ENCODE measurements at regions not wholly inside any gene's neighbourhood (a gene's known extent, or its start where the extent isn't known, plus 50 kb on each side); places are given as distances from the start of the nearest gene placed in this dataset.

DNA sequence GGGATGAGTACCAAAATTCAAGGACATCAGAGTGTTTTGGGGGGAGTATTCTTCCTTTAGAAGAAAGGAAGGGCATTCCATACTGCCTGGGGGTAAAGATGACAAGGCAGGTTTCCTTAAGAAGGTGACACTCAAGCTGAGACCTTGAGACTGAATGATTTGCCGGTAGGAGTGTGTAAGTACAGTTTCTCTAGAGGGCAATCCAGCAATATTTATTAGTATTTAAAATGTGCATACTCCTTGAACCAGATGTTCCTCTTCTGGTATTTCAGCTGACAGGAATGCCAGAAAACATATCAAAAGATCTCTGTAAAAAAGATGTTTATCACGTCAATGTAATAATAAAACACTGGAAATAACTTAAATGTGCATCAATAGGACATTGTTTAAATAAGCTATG lies 106.4 kb upstream of the TMCC3 start:
- TF ChIP-seq ZBTB7A (IDR thresholded peaks at IDR 0.05; ENCODE audit: low read depth) (no peak), FOXM1 (IDR thresholded peaks at IDR 0.05; ENCODE audit: borderline replicate concordance, low read depth) (no peak), YY1 (IDR thresholded peaks at IDR 0.05; ENCODE audit: low read depth) (no peak), NFIC (IDR thresholded peaks at IDR 0.05) (no peak), EP300 (IDR thresholded peaks at IDR 0.05; ENCODE audit: borderline replicate concordance) (no peak), RAD21 (IDR thresholded peaks at IDR 0.05; ENCODE audit: low read depth) (no peak), TAF1 (IDR thresholded peaks at IDR 0.05; ENCODE audit: low read depth) (no peak), EGR1 (IDR thresholded peaks at IDR 0.05) (no peak), TEAD4 (IDR thresholded peaks at IDR 0.05) (no peak), CREB1 (IDR thresholded peaks at IDR 0.05; ENCODE audit: low read depth) (no peak), CEBPB (IDR thresholded peaks at IDR 0.05) (no peak), MAX (IDR thresholded peaks at IDR 0.05) (no peak), TCF12 (IDR thresholded peaks at IDR 0.05; ENCODE audit: low read depth) (no peak)
- TF ChIP-seq, protein P1, sequence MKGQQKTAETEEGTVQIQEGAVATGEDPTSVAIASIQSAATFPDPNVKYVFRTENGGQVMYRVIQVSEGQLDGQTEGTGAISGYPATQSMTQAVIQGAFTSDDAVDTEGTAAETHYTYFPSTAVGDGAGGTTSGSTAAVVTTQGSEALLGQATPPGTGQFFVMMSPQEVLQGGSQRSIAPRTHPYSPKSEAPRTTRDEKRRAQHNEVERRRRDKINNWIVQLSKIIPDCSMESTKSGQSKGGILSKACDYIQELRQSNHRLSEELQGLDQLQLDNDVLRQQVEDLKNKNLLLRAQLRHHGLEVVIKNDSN (IDR thresholded peaks at IDR 0.05): no peak
- TF ChIP-seq, protein P2, sequence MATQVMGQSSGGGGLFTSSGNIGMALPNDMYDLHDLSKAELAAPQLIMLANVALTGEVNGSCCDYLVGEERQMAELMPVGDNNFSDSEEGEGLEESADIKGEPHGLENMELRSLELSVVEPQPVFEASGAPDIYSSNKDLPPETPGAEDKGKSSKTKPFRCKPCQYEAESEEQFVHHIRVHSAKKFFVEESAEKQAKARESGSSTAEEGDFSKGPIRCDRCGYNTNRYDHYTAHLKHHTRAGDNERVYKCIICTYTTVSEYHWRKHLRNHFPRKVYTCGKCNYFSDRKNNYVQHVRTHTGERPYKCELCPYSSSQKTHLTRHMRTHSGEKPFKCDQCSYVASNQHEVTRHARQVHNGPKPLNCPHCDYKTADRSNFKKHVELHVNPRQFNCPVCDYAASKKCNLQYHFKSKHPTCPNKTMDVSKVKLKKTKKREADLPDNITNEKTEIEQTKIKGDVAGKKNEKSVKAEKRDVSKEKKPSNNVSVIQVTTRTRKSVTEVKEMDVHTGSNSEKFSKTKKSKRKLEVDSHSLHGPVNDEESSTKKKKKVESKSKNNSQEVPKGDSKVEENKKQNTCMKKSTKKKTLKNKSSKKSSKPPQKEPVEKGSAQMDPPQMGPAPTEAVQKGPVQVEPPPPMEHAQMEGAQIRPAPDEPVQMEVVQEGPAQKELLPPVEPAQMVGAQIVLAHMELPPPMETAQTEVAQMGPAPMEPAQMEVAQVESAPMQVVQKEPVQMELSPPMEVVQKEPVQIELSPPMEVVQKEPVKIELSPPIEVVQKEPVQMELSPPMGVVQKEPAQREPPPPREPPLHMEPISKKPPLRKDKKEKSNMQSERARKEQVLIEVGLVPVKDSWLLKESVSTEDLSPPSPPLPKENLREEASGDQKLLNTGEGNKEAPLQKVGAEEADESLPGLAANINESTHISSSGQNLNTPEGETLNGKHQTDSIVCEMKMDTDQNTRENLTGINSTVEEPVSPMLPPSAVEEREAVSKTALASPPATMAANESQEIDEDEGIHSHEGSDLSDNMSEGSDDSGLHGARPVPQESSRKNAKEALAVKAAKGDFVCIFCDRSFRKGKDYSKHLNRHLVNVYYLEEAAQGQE (IDR thresholded peaks at IDR 0.05; ENCODE audit: low read depth): no peak

DNA sequence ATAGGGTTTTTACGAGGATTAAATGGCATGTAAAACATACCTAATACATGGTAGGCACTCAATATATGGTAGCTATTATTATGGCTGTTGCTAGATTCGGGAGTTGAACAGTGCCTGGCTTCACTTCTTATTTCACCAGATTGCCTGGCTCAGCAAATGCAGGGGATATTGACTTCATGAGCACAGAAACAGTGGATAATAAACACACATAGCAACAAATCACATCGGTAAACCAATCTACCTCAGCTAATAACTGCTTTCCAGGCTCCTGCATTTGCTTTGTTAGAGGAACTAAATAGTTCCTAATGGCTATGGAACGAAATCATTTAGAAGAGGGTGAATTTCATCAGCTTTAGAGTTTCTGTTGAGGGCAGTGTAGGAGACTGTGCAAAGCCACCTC lies 105.2 kb upstream of the TMCC3 start:
- TF ChIP-seq, protein P2 (IDR thresholded peaks at IDR 0.05; ENCODE audit: low read depth): no peak
- TF ChIP-seq NFIC (IDR thresholded peaks at IDR 0.05) (no peak), TEAD4 (IDR thresholded peaks at IDR 0.05) (no peak), CEBPB (IDR thresholded peaks at IDR 0.05) (no peak), FOXM1 (IDR thresholded peaks at IDR 0.05; ENCODE audit: borderline replicate concordance, low read depth) (no peak), CREB1 (IDR thresholded peaks at IDR 0.05; ENCODE audit: low read depth) (no peak), EP300 (IDR thresholded peaks at IDR 0.05; ENCODE audit: borderline replicate concordance) (no peak), MAX (IDR thresholded peaks at IDR 0.05) (no peak), EGR1 (IDR thresholded peaks at IDR 0.05) (no peak), RAD21 (IDR thresholded peaks at IDR 0.05; ENCODE audit: low read depth) (no peak), TAF1 (IDR thresholded peaks at IDR 0.05; ENCODE audit: low read depth) (no peak)

DNA sequence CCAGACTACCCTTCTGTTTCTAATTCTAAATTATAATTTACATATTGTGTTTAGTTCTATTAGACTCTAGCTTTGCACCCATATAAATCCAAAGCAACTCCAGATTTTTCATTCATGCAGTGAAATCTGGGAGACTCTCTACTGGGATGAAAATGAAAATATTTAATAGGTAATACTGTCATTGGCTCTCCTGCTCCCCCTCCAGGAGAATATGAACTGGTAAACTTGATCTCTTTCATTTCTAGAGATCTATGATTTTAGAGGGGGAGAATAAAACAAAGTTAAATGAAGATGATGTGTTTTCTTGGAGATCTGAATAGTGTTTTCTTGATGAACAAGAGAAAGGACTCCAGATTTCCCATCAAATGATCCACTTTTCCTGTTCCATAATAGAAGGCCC lies 104.3 kb upstream of the TMCC3 start:
- TF ChIP-seq RAD21 (IDR thresholded peaks at IDR 0.05; ENCODE audit: low read depth) (peak; percentile 25; the same call in 1 of the 2 replicates), TEAD4 (IDR thresholded peaks at IDR 0.05) (no peak), FOXM1 (IDR thresholded peaks at IDR 0.05; ENCODE audit: borderline replicate concordance, low read depth) (no peak)

DNA sequence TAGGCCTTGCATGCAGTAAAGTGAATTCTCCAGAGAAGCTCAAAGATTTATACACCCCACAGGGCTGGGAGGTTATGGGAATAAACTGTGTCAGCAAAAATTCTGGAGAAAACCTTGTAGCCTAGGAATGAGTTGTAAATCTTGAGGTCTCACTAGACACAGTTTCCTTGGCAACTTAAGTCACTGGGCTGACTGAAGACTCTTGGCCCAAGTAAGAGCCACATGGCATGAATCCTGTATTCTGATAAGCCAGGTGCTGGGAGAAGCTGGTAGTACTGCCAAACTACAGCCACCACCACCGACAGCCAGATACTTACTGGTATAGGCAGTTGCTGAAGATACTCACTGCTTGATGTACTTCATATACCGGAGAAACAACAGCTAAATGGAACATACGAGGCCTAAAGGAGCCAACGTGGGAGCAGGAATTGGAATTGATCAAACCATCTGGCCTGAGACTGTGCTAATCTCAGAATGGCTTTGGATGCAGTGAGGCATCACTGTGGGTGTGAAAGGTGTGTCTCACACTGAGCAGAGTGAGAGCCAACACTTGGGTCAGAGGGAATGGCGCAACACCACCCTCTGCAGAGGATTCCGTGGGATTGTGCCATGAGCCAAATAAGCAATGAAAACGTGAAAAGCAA lies 102.8 kb upstream of the TMCC3 start:
- TF ChIP-seq RAD21 (IDR thresholded peaks at IDR 0.05; ENCODE audit: low read depth) (peak; percentile 22; the same call in 1 of the 2 replicates), MAX (IDR thresholded peaks at IDR 0.05) (no peak)

GRCh38 chr12:94750864-94751263 lies 100.5 kb upstream of the TMCC3 start:
- no peak for TF ChIP-seq CREB1 (IDR thresholded peaks at IDR 0.05; ENCODE audit: low read depth)
- no peak for TF ChIP-seq EP300 (IDR thresholded peaks at IDR 0.05; ENCODE audit: borderline replicate concordance)

DNA sequence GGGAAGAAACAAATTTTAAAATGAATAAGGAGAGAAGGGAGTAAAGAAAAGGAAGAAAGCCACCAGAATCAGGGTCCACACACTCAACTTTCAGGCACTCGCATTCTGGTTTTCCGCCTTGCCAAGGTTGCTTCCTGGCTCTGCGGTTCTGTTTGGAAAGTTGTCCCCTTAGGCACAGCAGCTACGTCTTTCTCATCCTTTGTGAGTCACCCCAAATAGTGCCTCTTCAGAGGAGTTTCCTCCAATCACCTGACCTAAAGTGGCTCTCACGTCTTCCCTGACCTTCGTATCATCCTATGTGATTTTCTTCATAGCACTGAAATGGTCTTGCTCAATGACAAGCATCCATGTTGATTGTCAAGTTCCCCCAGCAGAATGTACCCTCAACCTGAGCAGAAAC lies 99.5 kb upstream of the TMCC3 start:
- TF ChIP-seq EP300 (IDR thresholded peaks at IDR 0.05; ENCODE audit: borderline replicate concordance): no peak
- no peak for TF ChIP-seq FOXM1 (IDR thresholded peaks at IDR 0.05; ENCODE audit: borderline replicate concordance, low read depth)
- TF ChIP-seq CREB1 (IDR thresholded peaks at IDR 0.05; ENCODE audit: low read depth): no peak
- TF ChIP-seq YY1 (IDR thresholded peaks at IDR 0.05; ENCODE audit: low read depth): no peak
- no peak for TF ChIP-seq CEBPB (IDR thresholded peaks at IDR 0.05)
- no peak for TF ChIP-seq RAD21 (IDR thresholded peaks at IDR 0.05; ENCODE audit: low read depth)
- no peak for TF ChIP-seq TAF1 (IDR thresholded peaks at IDR 0.05; ENCODE audit: low read depth)
- TF ChIP-seq, protein P1 (IDR thresholded peaks at IDR 0.05): no peak
- TF ChIP-seq MAX (IDR thresholded peaks at IDR 0.05): no peak
- TF ChIP-seq NFIC (IDR thresholded peaks at IDR 0.05): no peak
- TF ChIP-seq, protein P2 (IDR thresholded peaks at IDR 0.05; ENCODE audit: low read depth): no peak
- no peak for TF ChIP-seq TEAD4 (IDR thresholded peaks at IDR 0.05)
- TF ChIP-seq ZBTB7A (IDR thresholded peaks at IDR 0.05; ENCODE audit: low read depth): no peak

Data from Ishikawa (cell line).